CD4-positive, alpha-beta T cell (primary cell): ENCODE measurements at regions not wholly inside any gene's neighbourhood (a gene's known extent, or its start where the extent isn't known, plus 50 kb on each side); places are given as distances from the start of the nearest gene placed in this dataset.

Source experiments
- ATAC-seq: fragments of 200-7000 bp; cut with Tn5 transposase; one replicate; pipeline ENCODE4 v1.10.0; 2022; ENCODE audit warnings: mild to moderate bottlenecking; ENCODE audit not compliant: poor library complexity
- CTCF ChIA-PET: fragments of 350-600 bp; sonication (Branson Sonifier 250); formaldehyde crosslinking; loops from one replicate; lab custom pipeline; 2021; ENCODE audit warnings: antibody characterized with exemption, inconsistent platforms; lab: Charles Lee
- POLR2A ChIA-PET: fragments of 350-600 bp; sonication (Branson Sonifier 250); formaldehyde crosslinking; loops from one replicate; lab custom pipeline; 2021; ENCODE audit warnings: antibody characterized with exemption, inconsistent platforms; lab: Charles Lee
- DNase-seq, 14 experiments: peaks; one replicate each; pipeline ENCODE4 v3.0.0-alpha.2; 2013 to 2020; ENCODE audit warnings: mixed read lengths in 2 of 14
- H3K27ac ChIP-seq, 2 donors: one replicate each; pipeline versions ENCODE4 v1.5.1 to v1.7.0; 2013; ENCODE audit warnings: low read length in 2 of 2, low read depth in 1 of 2, mild to moderate bottlenecking in 1 of 2
- H3K27me3 ChIP-seq, 2 experiments: 1 replicate in 1 of 2; 2 replicates in 1 of 2; pipeline versions ENCODE4 v1.6.1 to v1.7.0; 2013; ENCODE audit warnings: low read length in 2 of 2, control low read depth in 1 of 2, mild to moderate bottlenecking in 1 of 2, moderate library complexity in 1 of 2; ENCODE audit not compliant: insufficient read depth in 2 of 2, control insufficient read depth in 1 of 2
- H3K36me3 ChIP-seq: one replicate; pipeline ENCODE4 v1.6.1; 2013; ENCODE audit warnings: low read length, control low read depth; ENCODE audit not compliant: insufficient read depth
- H3K4me1 ChIP-seq: one replicate; pipeline ENCODE4 v1.6.1; 2013; ENCODE audit warnings: low read length, control low read depth; ENCODE audit not compliant: insufficient read depth
- H3K4me3 ChIP-seq: one replicate; pipeline ENCODE4 v1.5.1; 2013; ENCODE audit warnings: mild to moderate bottlenecking, low read length, moderate library complexity
- H3K9me3 ChIP-seq, 2 experiments: 1 replicate in 1 of 2; 2 replicates in 1 of 2; pipeline versions ENCODE4 v1.6.1 to v1.7.0; 2013; ENCODE audit warnings: low read length in 2 of 2, mild to moderate bottlenecking in 2 of 2, control low read depth in 1 of 2, moderate library complexity in 1 of 2; ENCODE audit not compliant: control insufficient read depth in 1 of 2, insufficient read depth in 1 of 2
- H3K27ac Mint-ChIP-seq: one replicate; pipeline ENCODE4 v1.8.0; 2020; ENCODE audit warnings: mixed read lengths
- H3K27me3 Mint-ChIP-seq: one replicate; pipeline ENCODE4 v1.8.0; 2021; ENCODE audit warnings: mixed read lengths
- H3K36me3 Mint-ChIP-seq: one replicate; pipeline ENCODE4 v1.8.0; 2021; ENCODE audit warnings: low read depth, mixed read lengths
- H3K4me1 Mint-ChIP-seq: one replicate; pipeline ENCODE4 v1.8.0; 2021; ENCODE audit warnings: low read depth, mixed read lengths
- H3K4me3 Mint-ChIP-seq: one replicate; pipeline ENCODE4 v1.8.0; 2020; ENCODE audit warnings: mild to moderate bottlenecking, mixed read lengths
- H3K9me3 Mint-ChIP-seq: one replicate; pipeline ENCODE4 v1.8.0; 2020; ENCODE audit warnings: mixed read lengths
- intact Hi-C, 2 experiments: fragments of 100-400 bp; cut with DNase I in 1 of 2; cut with micrococcal nuclease in 1 of 2; formaldehyde crosslinking; loops; one replicate each; pipeline versions ENCODE4 v1.15.1 to v1.9.0; 2023 to 2025; cut with DNase I, micrococcal nuclease
- TF ChIP-seq, protein P1 (sequence below): fragments of 200-600 bp; IDR thresholded peaks from one replicate; pipeline ENCODE4 v1.8.0; 2022; ENCODE audit warnings: antibody characterized with exemption, mild to moderate bottlenecking

DNA sequence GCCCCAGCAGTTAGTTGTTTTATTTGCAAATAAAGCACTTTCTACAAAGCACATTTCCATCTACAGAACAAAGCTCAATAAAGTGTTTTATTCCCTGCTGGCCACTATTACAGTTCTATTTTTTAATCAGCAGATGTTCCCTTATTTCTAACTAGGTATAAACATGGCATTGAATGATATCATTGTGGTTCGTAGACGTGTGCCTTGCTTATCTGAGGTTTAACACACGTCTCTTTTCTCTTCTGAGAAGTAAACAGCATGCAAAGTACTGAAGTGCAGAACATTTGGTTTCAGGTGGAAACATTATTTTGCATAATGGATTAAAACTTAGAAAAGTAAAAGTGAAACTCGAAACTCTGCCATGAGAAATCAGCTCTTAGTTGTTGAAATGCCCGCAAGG lies 1989.3 kb upstream of the WWC1 start:
- no peaks in the 10 kb centered on the region for H3K9me3 ChIP-seq
- no peak overlapping the region for H3K27ac Mint-ChIP-seq
- ChIA-PET POLR2A (no interaction called here), CTCF (no interaction called here)
- H3K27me3 Mint-ChIP-seq = no peaks in the 10 kb centered on the region
- no peak overlapping the region for H3K4me3 Mint-ChIP-seq
- DNase-seq (no peak), ATAC-seq (no peak)
- no peaks in the 10 kb centered on the region for H3K4me1 Mint-ChIP-seq
- TF ChIP-seq, protein P1, sequence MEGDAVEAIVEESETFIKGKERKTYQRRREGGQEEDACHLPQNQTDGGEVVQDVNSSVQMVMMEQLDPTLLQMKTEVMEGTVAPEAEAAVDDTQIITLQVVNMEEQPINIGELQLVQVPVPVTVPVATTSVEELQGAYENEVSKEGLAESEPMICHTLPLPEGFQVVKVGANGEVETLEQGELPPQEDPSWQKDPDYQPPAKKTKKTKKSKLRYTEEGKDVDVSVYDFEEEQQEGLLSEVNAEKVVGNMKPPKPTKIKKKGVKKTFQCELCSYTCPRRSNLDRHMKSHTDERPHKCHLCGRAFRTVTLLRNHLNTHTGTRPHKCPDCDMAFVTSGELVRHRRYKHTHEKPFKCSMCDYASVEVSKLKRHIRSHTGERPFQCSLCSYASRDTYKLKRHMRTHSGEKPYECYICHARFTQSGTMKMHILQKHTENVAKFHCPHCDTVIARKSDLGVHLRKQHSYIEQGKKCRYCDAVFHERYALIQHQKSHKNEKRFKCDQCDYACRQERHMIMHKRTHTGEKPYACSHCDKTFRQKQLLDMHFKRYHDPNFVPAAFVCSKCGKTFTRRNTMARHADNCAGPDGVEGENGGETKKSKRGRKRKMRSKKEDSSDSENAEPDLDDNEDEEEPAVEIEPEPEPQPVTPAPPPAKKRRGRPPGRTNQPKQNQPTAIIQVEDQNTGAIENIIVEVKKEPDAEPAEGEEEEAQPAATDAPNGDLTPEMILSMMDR = no peak
- H3K27ac ChIP-seq = no peak overlapping the region
- no peaks in the 10 kb centered on the region for H3K36me3 Mint-ChIP-seq
- H3K4me3 ChIP-seq = no peak overlapping the region
- intact Hi-C loops = no loop called here
- H3K9me3 Mint-ChIP-seq = peaks cover 3% of the 10 kb centered on the region
- H3K27me3 ChIP-seq = no peaks in the 10 kb centered on the region
- H3K4me1 ChIP-seq = no peaks in the 10 kb centered on the region
- H3K36me3 ChIP-seq = no peaks in the 10 kb centered on the region

DNA sequence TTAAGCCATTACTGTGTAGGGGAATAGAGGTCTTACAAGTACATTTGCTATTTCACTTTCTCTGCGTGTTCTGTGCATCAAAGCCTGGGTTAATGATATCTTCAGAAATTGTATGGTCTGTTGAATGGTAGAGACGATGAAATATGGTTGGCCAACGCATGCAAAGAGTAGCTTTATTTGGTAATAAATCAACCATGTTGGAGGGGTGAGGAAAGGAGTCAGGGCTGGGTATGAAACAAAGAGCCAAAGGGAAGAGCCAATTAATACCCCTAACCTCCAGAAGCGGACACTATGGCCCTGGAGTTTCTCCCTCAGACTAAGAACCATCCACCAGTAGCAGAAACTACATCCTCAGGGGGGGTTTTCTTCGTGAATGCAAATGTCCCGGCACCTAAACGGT lies 1974.0 kb upstream of the WWC1 start:
- no peaks in the 10 kb centered on the region for H3K27me3 Mint-ChIP-seq
- no peaks in the 10 kb centered on the region for H3K36me3 Mint-ChIP-seq
- Histone ChIP-seq H3K4me1 (no peaks in the 10 kb centered on the region), H3K27ac (no peak overlapping the region), H3K9me3 (peaks cover 0 to 2% of the 10 kb centered on the region in 2 experiments), H3K27me3 (no peaks in the 10 kb centered on the region), H3K4me3 (no peak overlapping the region), H3K36me3 (no peaks in the 10 kb centered on the region)
- peaks cover 17% of the 10 kb centered on the region for H3K9me3 Mint-ChIP-seq
- no peaks in the 10 kb centered on the region for H3K4me1 Mint-ChIP-seq
- H3K4me3 Mint-ChIP-seq = no peak overlapping the region
- DNase-seq = no peak
- ATAC-seq = no peak
- no peak overlapping the region for H3K27ac Mint-ChIP-seq
- TF ChIP-seq, protein P1 = no peak
- CTCF ChIA-PET = no interaction called here
- POLR2A ChIA-PET = no interaction called here
- intact Hi-C loops = no loop called here

DNA sequence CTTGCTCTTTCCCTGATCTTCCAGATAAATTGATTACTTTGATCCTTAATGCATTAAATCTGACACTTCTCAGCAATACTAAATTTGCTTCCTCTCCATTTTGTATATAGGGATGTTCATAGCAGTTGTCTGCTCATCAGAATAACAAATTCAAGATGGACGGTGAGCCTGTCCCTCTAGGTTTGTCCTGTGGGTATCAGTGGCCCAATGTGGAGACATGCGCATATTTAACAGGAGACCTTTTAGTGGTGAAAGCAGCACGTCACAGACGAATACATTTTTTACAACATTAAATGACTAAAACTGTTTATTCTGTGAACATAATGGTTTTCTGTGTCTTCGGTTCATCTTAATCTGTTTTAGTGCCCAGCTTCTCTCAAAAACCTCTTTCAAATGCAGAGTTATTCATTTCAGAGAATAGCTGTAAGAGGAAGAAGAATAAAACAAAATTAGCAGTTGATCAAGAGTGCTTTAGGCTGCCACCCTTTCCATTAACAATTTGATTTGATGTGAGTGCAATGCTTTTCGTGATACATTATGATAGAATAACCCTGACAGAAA lies 1970.4 kb upstream of the WWC1 start:
- H3K27ac Mint-ChIP-seq = no peak overlapping the region
- Histone ChIP-seq H3K27ac (no peak overlapping the region), H3K4me3 (no peak overlapping the region), H3K4me1 (no peaks in the 10 kb centered on the region), H3K36me3 (no peaks in the 10 kb centered on the region), H3K9me3 (peaks cover 4 to 6% of the 10 kb centered on the region in 2 experiments), H3K27me3 (no peaks in the 10 kb centered on the region)
- no peaks in the 10 kb centered on the region for H3K27me3 Mint-ChIP-seq
- H3K4me1 Mint-ChIP-seq = no peaks in the 10 kb centered on the region
- intact Hi-C loops = no loop called here
- H3K9me3 Mint-ChIP-seq = peaks cover 11% of the 10 kb centered on the region
- DNase-seq (no peak), ATAC-seq (no peak)
- ChIA-PET POLR2A (no interaction called here), CTCF (no interaction called here)
- TF ChIP-seq, protein P1 = no peak
- no peak overlapping the region for H3K4me3 Mint-ChIP-seq
- no peaks in the 10 kb centered on the region for H3K36me3 Mint-ChIP-seq
